ENCODE measurements at regions not wholly inside any gene's neighbourhood (a gene's known extent, or its start where the extent isn't known, plus 50 kb on each side); places are given as distances from the start of the nearest gene placed in this dataset.

DNA sequence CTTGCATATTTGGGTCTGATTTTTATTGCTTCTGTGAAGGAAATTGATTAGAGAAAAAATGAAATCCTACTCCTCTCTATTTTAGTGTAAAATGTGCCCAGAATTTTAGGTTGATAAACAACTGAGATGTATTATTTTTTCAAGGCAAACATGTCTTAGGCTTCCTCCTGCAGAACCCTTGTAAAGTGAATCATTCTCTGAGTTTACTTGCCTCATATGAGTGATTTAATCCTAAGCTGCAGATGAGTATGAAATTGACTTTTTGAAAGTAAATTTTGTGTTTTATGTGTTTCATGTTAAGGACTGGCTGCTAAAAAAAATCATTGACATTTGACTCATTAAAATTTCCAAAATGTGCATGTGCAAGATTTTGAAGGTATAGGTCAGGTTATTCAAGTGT, 138.5 kb upstream of the PHACTR1 start:
- Mint-ChIP-seq H3K9me3 (ENCODE audit: unreplicated experiment) (peaks cover 18% of the 10 kb centered on the region), H3K36me3 (ENCODE audit: insufficient read depth, unreplicated experiment) (no peaks in the 10 kb centered on the region), H3K27ac (ENCODE audit: unreplicated experiment) (no peak overlapping the region), H3K4me1 (ENCODE audit: low read depth, unreplicated experiment) (peaks cover 31% of the 10 kb centered on the region), H3K27me3 (ENCODE audit: insufficient read depth, unreplicated experiment) (no peaks in the 10 kb centered on the region), H3K4me3 (ENCODE audit: unreplicated experiment) (no peak overlapping the region)
- peaks cover 6% of the 10 kb centered on the region; the same call in 1 of the 2 replicates for H3K9me3 ChIP-seq
- TF ChIP-seq, protein P1, sequence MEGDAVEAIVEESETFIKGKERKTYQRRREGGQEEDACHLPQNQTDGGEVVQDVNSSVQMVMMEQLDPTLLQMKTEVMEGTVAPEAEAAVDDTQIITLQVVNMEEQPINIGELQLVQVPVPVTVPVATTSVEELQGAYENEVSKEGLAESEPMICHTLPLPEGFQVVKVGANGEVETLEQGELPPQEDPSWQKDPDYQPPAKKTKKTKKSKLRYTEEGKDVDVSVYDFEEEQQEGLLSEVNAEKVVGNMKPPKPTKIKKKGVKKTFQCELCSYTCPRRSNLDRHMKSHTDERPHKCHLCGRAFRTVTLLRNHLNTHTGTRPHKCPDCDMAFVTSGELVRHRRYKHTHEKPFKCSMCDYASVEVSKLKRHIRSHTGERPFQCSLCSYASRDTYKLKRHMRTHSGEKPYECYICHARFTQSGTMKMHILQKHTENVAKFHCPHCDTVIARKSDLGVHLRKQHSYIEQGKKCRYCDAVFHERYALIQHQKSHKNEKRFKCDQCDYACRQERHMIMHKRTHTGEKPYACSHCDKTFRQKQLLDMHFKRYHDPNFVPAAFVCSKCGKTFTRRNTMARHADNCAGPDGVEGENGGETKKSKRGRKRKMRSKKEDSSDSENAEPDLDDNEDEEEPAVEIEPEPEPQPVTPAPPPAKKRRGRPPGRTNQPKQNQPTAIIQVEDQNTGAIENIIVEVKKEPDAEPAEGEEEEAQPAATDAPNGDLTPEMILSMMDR (IDR thresholded peaks at IDR 0.05; ENCODE audit: insufficient read depth in 1 of 2, low read depth in 1 of 2, low read length in 1 of 2, severe bottlenecking in 1 of 2, unreplicated experiment in 1 of 2), result no peak
- POLR2A ChIA-PET, result no interaction called here
- no peak overlapping the region for H3K4me3 ChIP-seq (ENCODE audit: low read depth, low read length)
- no peaks in the 10 kb centered on the region for H3K27me3 ChIP-seq (replicated peaks; ENCODE audit: control insufficient read depth, insufficient read depth, low read length)
- intact Hi-C loops (cut with micrococcal nuclease; ENCODE audit: unreplicated experiment), result no loop called here
- CTCF ChIA-PET, result no interaction called here
- no peaks in the 10 kb centered on the region for H3K36me3 ChIP-seq (ENCODE audit: control insufficient read depth, insufficient read depth, low read length)
- DNase-seq, result no peak
- H3K4me1 ChIP-seq, result peaks cover 39% of the 10 kb centered on the region
- no TSS peak for BruUV-seq (replicated peaks)

DNA sequence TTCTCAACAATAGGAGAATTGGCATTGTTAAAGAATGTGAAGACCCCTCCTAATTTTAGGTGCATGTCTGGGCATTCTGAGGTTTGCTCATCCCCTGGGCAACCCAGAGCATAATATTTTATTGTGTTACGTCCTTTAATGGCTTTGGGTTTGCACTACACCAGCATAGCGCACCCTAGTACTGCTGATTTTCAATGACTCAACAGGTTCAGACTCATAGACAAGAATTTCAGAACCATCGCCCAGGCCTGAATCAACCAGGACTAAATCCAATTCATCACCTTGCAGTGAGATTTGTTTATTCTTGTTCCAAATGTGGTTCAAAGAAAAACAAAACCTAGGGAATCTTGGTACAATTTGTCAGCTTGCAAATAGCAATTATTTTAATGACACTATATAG, 137.8 kb upstream of the PHACTR1 start:
- H3K27me3 ChIP-seq (replicated peaks; ENCODE audit: control insufficient read depth, insufficient read depth, low read length), result no peaks in the 10 kb centered on the region
- DNase-seq, result no peak
- ChIA-PET POLR2A (no interaction called here), CTCF (no interaction called here)
- peaks cover 32% of the 10 kb centered on the region for H3K4me1 ChIP-seq
- Mint-ChIP-seq H3K4me1 (ENCODE audit: low read depth, unreplicated experiment) (peaks cover 26% of the 10 kb centered on the region), H3K4me3 (ENCODE audit: unreplicated experiment) (no peak overlapping the region), H3K9me3 (ENCODE audit: unreplicated experiment) (peaks cover 18% of the 10 kb centered on the region), H3K36me3 (ENCODE audit: insufficient read depth, unreplicated experiment) (no peaks in the 10 kb centered on the region), H3K27ac (ENCODE audit: unreplicated experiment) (no peak overlapping the region), H3K27me3 (ENCODE audit: insufficient read depth, unreplicated experiment) (no peaks in the 10 kb centered on the region)
- H3K36me3 ChIP-seq (ENCODE audit: control insufficient read depth, insufficient read depth, low read length), result no peaks in the 10 kb centered on the region
- no peak overlapping the region for H3K4me3 ChIP-seq (ENCODE audit: low read depth, low read length)
- TF ChIP-seq, protein P1 (IDR thresholded peaks at IDR 0.05; ENCODE audit: insufficient read depth in 1 of 2, low read depth in 1 of 2, low read length in 1 of 2, severe bottlenecking in 1 of 2, unreplicated experiment in 1 of 2), result no peak
- peaks cover 4% of the 10 kb centered on the region; the same call in 1 of the 2 replicates for H3K9me3 ChIP-seq
- no TSS peak for BruUV-seq (replicated peaks)
- intact Hi-C loops (cut with micrococcal nuclease; ENCODE audit: unreplicated experiment), result no loop called here

DNA sequence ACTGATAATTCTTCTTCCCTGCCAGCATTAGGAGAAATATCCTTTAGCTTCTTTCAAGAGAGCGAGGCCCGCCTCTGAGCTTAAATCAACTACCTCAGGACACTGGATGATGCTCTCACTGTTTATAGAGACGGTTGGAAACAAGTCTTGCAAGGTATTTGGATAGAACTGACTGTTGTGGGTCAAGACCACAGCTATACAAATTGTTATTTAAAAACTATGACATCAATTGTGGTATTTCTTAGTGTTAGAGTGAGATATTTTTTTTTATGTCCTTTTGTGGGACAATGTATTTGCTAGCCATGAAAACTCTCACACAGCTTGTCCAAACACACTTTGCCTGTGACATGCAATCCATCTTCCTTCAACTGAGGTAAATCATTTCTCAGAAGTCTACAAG, 136.3 kb upstream of the PHACTR1 start:
- ChIA-PET CTCF (no interaction called here), POLR2A (interaction anchor here (0.5 kb wide), 1 partner anchor 1823 kb away, joined by 5 read pairs; no protein-coding TSS in a partner anchor)
- Histone ChIP-seq H3K9me3 (no peaks in the 10 kb centered on the region), H3K27me3 (replicated peaks; ENCODE audit: control insufficient read depth, insufficient read depth, low read length) (no peaks in the 10 kb centered on the region), H3K4me1 (peaks cover 27% of the 10 kb centered on the region), H3K36me3 (ENCODE audit: control insufficient read depth, insufficient read depth, low read length) (no peaks in the 10 kb centered on the region), H3K4me3 (ENCODE audit: low read depth, low read length) (no peak overlapping the region)
- no peaks in the 10 kb centered on the region for H3K27me3 Mint-ChIP-seq (ENCODE audit: insufficient read depth, unreplicated experiment)
- peaks cover 9% of the 10 kb centered on the region for H3K9me3 Mint-ChIP-seq (ENCODE audit: unreplicated experiment)
- intact Hi-C loops (cut with micrococcal nuclease; ENCODE audit: unreplicated experiment), result no loop called here
- no peak for DNase-seq
- peaks cover 17% of the 10 kb centered on the region for H3K4me1 Mint-ChIP-seq (ENCODE audit: low read depth, unreplicated experiment)
- BruUV-seq (replicated peaks), result no TSS peak
- H3K4me3 Mint-ChIP-seq (ENCODE audit: unreplicated experiment), result no peak overlapping the region
- H3K27ac Mint-ChIP-seq (ENCODE audit: unreplicated experiment), result no peak overlapping the region
- H3K36me3 Mint-ChIP-seq (ENCODE audit: insufficient read depth, unreplicated experiment), result no peaks in the 10 kb centered on the region
- TF ChIP-seq, protein P1 (IDR thresholded peaks at IDR 0.05; ENCODE audit: insufficient read depth in 1 of 2, low read depth in 1 of 2, low read length in 1 of 2, severe bottlenecking in 1 of 2, unreplicated experiment in 1 of 2), result no peak
